HepG2 (cell line): ENCODE measurements at regions not wholly inside any gene's neighbourhood (a gene's known extent, or its start where the extent isn't known, plus 50 kb on each side); places are given as distances from the start of the nearest gene placed in this dataset.

Experiments
- BATF2 ChIP-seq: sonication (generic); formaldehyde crosslinking; IDR thresholded peaks from 2 replicates; pipeline ENCODE4 v1.8.0; 2022; ENCODE audit warnings: mild to moderate bottlenecking, missing genetic modification reagents, moderate library complexity
- ETV5 ChIP-seq: IDR thresholded peaks from 2 replicates; pipeline ENCODE4 v1.6.1; 2018; ENCODE audit warnings: missing biosample characterization, missing genetic modification reagents, inconsistent platforms, borderline replicate concordance
- FLYWCH1 ChIP-seq: sonication (generic); formaldehyde crosslinking; IDR thresholded peaks from 2 replicates; pipeline ENCODE4 v1.8.1; 2023; ENCODE audit warnings: mild to moderate bottlenecking, missing genetic modification reagents
- FOXK2 ChIP-seq: fragments of 450-650 bp; IDR thresholded peaks from 2 replicates; pipeline ENCODE4 v1.6.1; 2016
- GATAD1 ChIP-seq: IDR thresholded peaks from 2 replicates; pipeline ENCODE4 v1.6.1; 2016; ENCODE audit warnings: missing genetic modification reagents, missing compliant biosample characterization
- GLI4 ChIP-seq: sonication (generic); formaldehyde crosslinking; IDR thresholded peaks from 2 replicates; pipeline ENCODE4 v1.5.1; 2020; ENCODE audit warnings: missing genetic modification reagents, mild to moderate bottlenecking, moderate library complexity, borderline replicate concordance
- HDAC1 ChIP-seq: sonication (generic); formaldehyde crosslinking; IDR thresholded peaks from 2 replicates; pipeline ENCODE4 v1.5.1; 2020; ENCODE audit warnings: mild to moderate bottlenecking, missing genetic modification reagents
- KLF13 ChIP-seq: sonication (generic); formaldehyde crosslinking; IDR thresholded peaks from 2 replicates; pipeline ENCODE4 v1.4.0; 2020; ENCODE audit warnings: mild to moderate bottlenecking, missing genetic modification reagents
- KMT2A ChIP-seq: sonication (generic); formaldehyde crosslinking; IDR thresholded peaks from 2 replicates; pipeline ENCODE4 v1.4.0; 2020; ENCODE audit warnings: missing genetic modification reagents
- MBNL3 ChIP-seq: fragments of 250-450 bp; sonication (Bioruptor Pico); conservative IDR thresholded peaks from 2 replicates; pipeline ENCODE4 v1.8.0; 2022; ENCODE audit warnings: mild to moderate bottlenecking, inconsistent platforms
- NAIF1 ChIP-seq: sonication (generic); formaldehyde crosslinking; IDR thresholded peaks from 2 replicates; pipeline ENCODE4 v1.5.0; 2020; ENCODE audit warnings: mild to moderate bottlenecking, missing genetic modification reagents, borderline replicate concordance
- NR2F2 ChIP-seq: IDR thresholded peaks from 2 replicates; pipeline ENCODE4 v1.6.1; 2012; ENCODE audit warnings: low read depth, inconsistent platforms, borderline replicate concordance
- NRL ChIP-seq: sonication (generic); formaldehyde crosslinking; IDR thresholded peaks from 2 replicates; pipeline ENCODE4 v1.5.0; 2020; ENCODE audit warnings: missing genetic modification reagents, mild to moderate bottlenecking, moderate library complexity, borderline replicate concordance
- REL ChIP-seq: sonication (generic); formaldehyde crosslinking; conservative IDR thresholded peaks from 2 replicates; pipeline ENCODE4 v1.8.0; 2022; ENCODE audit warnings: mild to moderate bottlenecking, missing genetic modification reagents, moderate library complexity
- ZNF33A ChIP-seq: sonication (generic); formaldehyde crosslinking; IDR thresholded peaks from 2 replicates; pipeline ENCODE4 v1.5.1; 2020; ENCODE audit warnings: missing genetic modification reagents, mild to moderate bottlenecking, moderate library complexity, borderline replicate concordance
- ZNF644 ChIP-seq: IDR thresholded peaks from 2 replicates; pipeline ENCODE4 v1.6.1; 2016; ENCODE audit warnings: low read depth
- ZNF780A ChIP-seq: sonication (generic); formaldehyde crosslinking; IDR thresholded peaks from 2 replicates; pipeline ENCODE4 v1.8.0; 2022; ENCODE audit warnings: mild to moderate bottlenecking, missing genetic modification reagents, moderate library complexity
- ZSCAN21 ChIP-seq: sonication (generic); formaldehyde crosslinking; IDR thresholded peaks from 2 replicates; pipeline ENCODE4 v1.8.0; 2022; ENCODE audit warnings: mild to moderate bottlenecking, missing genetic modification reagents, moderate library complexity, borderline replicate concordance
- TF ChIP-seq, protein P1 (sequence below): sonication (generic); formaldehyde crosslinking; IDR thresholded peaks from 2 replicates; pipeline ENCODE4 v1.5.0; 2020; ENCODE audit warnings: mild to moderate bottlenecking, missing genetic modification reagents
- TF ChIP-seq, protein P2 (sequence below): sonication (generic); formaldehyde crosslinking; IDR thresholded peaks from 2 replicates; pipeline ENCODE4 v1.5.0; 2020; ENCODE audit warnings: missing genetic modification reagents, mild to moderate bottlenecking, borderline replicate concordance
- TF ChIP-seq, protein P3 (sequence below): sonication (generic); formaldehyde crosslinking; IDR thresholded peaks from 2 replicates; pipeline ENCODE4 v1.9.0; 2022; ENCODE audit warnings: low read depth, missing genetic modification reagents

DNA sequence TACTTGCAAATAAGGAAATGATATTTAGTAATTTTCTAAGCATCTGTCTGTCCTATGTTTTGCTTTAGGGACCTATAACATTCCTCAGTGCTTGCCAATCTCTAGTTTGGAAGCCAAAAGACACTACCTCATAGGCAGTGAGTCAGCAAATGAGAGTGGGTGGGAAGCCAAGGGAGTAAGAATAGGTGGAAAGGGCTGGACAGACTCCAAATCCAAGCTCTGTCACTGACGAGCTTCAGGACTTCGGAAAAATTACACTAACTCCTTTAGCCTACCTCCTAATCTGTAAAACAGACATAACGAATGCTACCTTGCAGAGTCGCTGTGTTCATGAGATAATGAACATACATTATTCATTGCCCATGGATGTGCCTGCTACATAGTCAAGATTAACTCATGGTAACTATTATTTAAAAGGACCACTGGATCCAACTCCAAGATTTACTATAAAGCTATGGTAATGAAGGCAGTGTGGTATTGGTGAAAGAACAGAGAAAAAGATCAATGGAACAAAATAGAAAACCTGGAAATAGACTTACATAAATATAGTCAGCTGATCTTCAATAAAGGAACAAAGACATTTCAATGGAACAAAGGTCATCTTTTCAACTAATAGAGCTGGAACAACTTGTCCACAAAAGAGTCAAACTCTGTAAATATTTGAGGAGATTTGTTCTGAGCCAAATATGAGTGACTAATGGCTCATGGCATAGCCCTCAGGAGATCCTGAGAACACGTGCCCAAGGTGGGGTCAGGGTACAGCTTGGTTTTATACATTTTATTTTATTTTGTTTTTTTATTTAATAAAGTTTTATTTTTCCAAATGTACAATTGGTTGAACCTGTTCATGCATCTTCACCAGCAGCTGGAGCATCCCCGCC lies 64.1 kb downstream of the FAM50B start (continued):
- TF ChIP-seq MBNL3 (CRISPR knock-in tag) = no peak
- TF ChIP-seq REL (CRISPR knock-in tag) = no peak
- TF ChIP-seq NRL (CRISPR knock-in tag) = no peak
- TF ChIP-seq, protein P1, sequence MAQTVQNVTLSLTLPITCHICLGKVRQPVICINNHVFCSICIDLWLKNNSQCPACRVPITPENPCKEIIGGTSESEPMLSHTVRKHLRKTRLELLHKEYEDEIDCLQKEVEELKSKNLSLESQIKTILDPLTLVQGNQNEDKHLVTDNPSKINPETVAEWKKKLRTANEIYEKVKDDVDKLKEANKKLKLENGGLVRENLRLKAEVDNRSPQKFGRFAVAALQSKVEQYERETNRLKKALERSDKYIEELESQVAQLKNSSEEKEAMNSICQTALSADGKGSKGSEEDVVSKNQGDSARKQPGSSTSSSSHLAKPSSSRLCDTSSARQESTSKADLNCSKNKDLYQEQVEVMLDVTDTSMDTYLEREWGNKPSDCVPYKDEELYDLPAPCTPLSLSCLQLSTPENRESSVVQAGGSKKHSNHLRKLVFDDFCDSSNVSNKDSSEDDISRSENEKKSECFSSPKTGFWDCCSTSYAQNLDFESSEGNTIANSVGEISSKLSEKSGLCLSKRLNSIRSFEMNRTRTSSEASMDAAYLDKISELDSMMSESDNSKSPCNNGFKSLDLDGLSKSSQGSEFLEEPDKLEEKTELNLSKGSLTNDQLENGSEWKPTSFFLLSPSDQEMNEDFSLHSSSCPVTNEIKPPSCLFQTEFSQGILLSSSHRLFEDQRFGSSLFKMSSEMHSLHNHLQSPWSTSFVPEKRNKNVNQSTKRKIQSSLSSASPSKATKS (CRISPR knock-in tag) = no peak
- no peak for TF ChIP-seq ZNF780A
- no peak for TF ChIP-seq ZSCAN21 (CRISPR knock-in tag)
- TF ChIP-seq, protein P2, sequence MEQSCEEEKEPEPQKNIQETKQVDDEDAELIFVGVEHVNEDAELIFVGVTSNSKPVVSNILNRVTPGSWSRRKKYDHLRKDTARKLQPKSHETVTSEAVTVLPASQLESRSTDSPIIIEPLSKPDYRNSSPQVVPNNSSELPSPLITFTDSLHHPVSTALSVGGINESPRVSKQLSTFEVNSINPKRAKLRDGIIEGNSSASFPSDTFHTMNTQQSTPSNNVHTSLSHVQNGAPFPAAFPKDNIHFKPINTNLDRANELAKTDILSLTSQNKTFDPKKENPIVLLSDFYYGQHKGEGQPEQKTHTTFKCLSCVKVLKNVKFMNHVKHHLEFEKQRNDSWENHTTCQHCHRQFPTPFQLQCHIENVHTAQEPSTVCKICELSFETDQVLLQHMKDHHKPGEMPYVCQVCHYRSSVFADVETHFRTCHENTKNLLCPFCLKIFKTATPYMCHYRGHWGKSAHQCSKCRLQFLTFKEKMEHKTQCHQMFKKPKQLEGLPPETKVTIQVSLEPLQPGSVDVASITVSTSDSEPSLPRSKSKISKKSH (CRISPR knock-in tag) = no peak
- TF ChIP-seq FLYWCH1 = no peak
- TF ChIP-seq BATF2 (CRISPR knock-in tag) = no peak
- no peak for TF ChIP-seq NAIF1 (CRISPR knock-in tag)
- peak; percentile 79; the same call in 1 of the 2 replicates for TF ChIP-seq ZNF644
- TF ChIP-seq ETV5 = peak; percentile 62; the same call in 1 of the 2 replicates
- no peak for TF ChIP-seq KLF13
- TF ChIP-seq KMT2A = no peak
- TF ChIP-seq, protein P3, sequence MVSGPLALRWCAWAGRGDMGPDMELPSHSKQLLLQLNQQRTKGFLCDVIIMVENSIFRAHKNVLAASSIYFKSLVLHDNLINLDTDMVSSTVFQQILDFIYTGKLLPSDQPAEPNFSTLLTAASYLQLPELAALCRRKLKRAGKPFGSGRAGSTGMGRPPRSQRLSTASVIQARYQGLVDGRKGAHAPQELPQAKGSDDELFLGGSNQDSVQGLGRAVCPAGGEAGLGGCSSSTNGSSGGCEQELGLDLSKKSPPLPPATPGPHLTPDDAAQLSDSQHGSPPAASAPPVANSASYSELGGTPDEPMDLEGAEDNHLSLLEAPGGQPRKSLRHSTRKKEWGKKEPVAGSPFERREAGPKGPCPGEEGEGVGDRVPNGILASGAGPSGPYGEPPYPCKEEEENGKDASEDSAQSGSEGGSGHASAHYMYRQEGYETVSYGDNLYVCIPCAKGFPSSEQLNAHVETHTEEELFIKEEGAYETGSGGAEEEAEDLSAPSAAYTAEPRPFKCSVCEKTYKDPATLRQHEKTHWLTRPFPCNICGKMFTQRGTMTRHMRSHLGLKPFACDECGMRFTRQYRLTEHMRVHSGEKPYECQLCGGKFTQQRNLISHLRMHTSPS = no peak
- TF ChIP-seq FOXK2 = no peak
- TF ChIP-seq HDAC1 = peak; percentile 48; the same call in 1 of the 2 replicates
- TF ChIP-seq GATAD1 = no peak; the same call in 1 of the 2 replicates
- peak; percentile 68; the same call in 1 of the 2 replicates for TF ChIP-seq NR2F2
- TF ChIP-seq GLI4 = no peak
- TF ChIP-seq ZNF33A (CRISPR knock-in tag) = no peak
